H1 (cell line): ENCODE measurements at regions not wholly inside any gene's neighbourhood (a gene's known extent, or its start where the extent isn't known, plus 50 kb on each side); places are given as distances from the start of the nearest gene placed in this dataset.

Source experiments
- ATF3 ChIP-seq: IDR thresholded peaks from 2 replicates; pipeline ENCODE4 v1.6.1; 2011; ENCODE audit warnings: low read depth, mild to moderate bottlenecking, low read length; ENCODE audit not compliant: insufficient read depth
- BRCA1 ChIP-seq: IDR thresholded peaks from 2 replicates; pipeline ENCODE4 v1.6.1; 2012; ENCODE audit warnings: low read depth, low read length, improper control_type of control experiment
- CBX5 ChIP-seq: fragments of 300-800, 300-1000 bp; sonication (generic); IDR thresholded peaks from 2 replicates; pipeline ENCODE4 v1.7.1; 2016; ENCODE audit warnings: antibody characterized with exemption, low read length, low read depth
- CHD7 ChIP-seq: fragments of 300-600 bp; sonication (generic); IDR thresholded peaks from 2 replicates; pipeline ENCODE4 v1.7.1; 2012; ENCODE audit warnings: low read length, moderate library complexity, mild to moderate bottlenecking, inconsistent platforms; ENCODE audit not compliant: insufficient replicate concordance
- GABPA ChIP-seq: IDR thresholded peaks from 2 replicates; pipeline ENCODE4 v1.6.1; 2011; ENCODE audit warnings: mild to moderate bottlenecking, low read length, moderate library complexity, borderline replicate concordance; ENCODE audit not compliant: insufficient read depth
- JUN ChIP-seq: IDR thresholded peaks from 2 replicates; pipeline ENCODE4 v1.6.1; 2011; ENCODE audit warnings: low read depth, mild to moderate bottlenecking, improper control_type of control experiment, low read length
- RAD21 ChIP-seq, 2 experiments: IDR thresholded peaks in 1 of 2; conservative IDR thresholded peaks in 1 of 2; 2 replicates each; pipeline ENCODE4 v1.6.1; 2011; ENCODE audit warnings: low read depth in 2 of 2, low read length in 2 of 2, improper control_type of control experiment in 1 of 2, inconsistent platforms in 1 of 2, mild to moderate bottlenecking in 1 of 2, moderate library complexity in 1 of 2
- TF ChIP-seq, protein P1 (sequence below): IDR thresholded peaks from 2 replicates; pipeline ENCODE4 v1.6.1; 2012; ENCODE audit warnings: inconsistent platforms

DNA sequence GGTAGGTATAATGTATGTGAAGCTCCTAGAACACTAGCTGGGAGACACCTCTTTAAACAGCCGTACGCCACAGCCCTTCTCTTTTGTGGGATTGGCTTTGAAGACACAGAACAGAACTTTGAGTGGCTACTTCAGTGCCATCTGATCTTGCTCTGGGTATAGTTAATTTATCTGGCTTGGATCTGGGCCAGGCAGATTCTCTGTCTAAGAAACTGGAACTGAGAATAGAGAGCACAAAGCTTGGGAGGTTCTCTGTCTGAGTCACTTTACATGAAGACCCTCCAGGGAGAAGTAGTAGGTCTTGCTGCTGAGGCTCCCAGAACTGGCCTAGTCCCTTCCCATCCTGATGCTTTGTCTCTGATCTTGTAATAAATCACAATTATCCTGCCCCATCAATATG, 721.0 kb upstream of the KIF2B start (continued):
- TF ChIP-seq CHD7 (no peak), GABPA (no peak), RAD21 (IDR thresholded peaks at IDR 0.05 in 1 of 2, conservative IDR thresholded peaks at IDR 0.05 in 1 of 2; ENCODE audit: low read depth in 2 of 2, low read length in 2 of 2) (no peak), JUN (no peak), BRCA1 (no peak), ATF3 (no peak), CBX5 (no peak)
- TF ChIP-seq, protein P1, sequence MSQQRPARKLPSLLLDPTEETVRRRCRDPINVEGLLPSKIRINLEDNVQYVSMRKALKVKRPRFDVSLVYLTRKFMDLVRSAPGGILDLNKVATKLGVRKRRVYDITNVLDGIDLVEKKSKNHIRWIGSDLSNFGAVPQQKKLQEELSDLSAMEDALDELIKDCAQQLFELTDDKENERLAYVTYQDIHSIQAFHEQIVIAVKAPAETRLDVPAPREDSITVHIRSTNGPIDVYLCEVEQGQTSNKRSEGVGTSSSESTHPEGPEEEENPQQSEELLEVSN, result no peak
